Stimulated activated CD8-positive, alpha-beta memory T cell treated with anti-CD3 and anti-CD28 coated beads, Interleukin-12 subunit alpha, Interleukin-12 subunit beta, amount 100 ng/mL, for 24 hours (primary cell): ENCODE measurements at regions not wholly inside any gene's neighbourhood (a gene's known extent, or its start where the extent isn't known, plus 50 kb on each side); places are given as distances from the start of the nearest gene placed in this dataset.

Experiments used
- DNase-seq: peaks from one replicate; pipeline ENCODE4 v3.0.0-alpha.2; 2020; ENCODE audit errors: extremely low read depth

GRCh38 chr11:104338186-104338585 is 174.2 kb upstream of the PDGFD start:
- DNase-seq, result no peak

- DNase-seq, result no peak
Observed at GRCh38 chr11:104337273-104337672, 173.3 kb upstream of the PDGFD start.

GRCh38 chr11:104333977-104334376 is 170.0 kb upstream of the PDGFD start:
- DNase-seq, result no peak

- DNase-seq, result no peak
Observed at GRCh38 chr11:104332110-104332509, 168.2 kb upstream of the PDGFD start.

GRCh38 chr11:104329078-104329665 is 165.2 kb upstream of the PDGFD start:
- no peak for DNase-seq

- DNase-seq, result no peak
Observed at GRCh38 chr11:104328512-104328907, 164.6 kb upstream of the PDGFD start.

- no peak for DNase-seq
Observed at GRCh38 chr11:104327861-104328511, 164.0 kb upstream of the PDGFD start.

- DNase-seq, result no peak
Observed at GRCh38 chr11:104325093-104325492, 161.1 kb upstream of the PDGFD start.

- DNase-seq, result no peak
Observed at GRCh38 chr11:104324276-104324675, 160.3 kb upstream of the PDGFD start.

GRCh38 chr11:104323841-104324240 is 159.9 kb upstream of the PDGFD start:
- no peak for DNase-seq

- no peak for DNase-seq
Observed at GRCh38 chr11:104322696-104323095, 158.7 kb upstream of the PDGFD start.

GRCh38 chr11:104320956-104321355 is 157.0 kb upstream of the PDGFD start:
- no peak for DNase-seq

GRCh38 chr11:104320097-104320496 is 156.2 kb upstream of the PDGFD start:
- DNase-seq, result no peak

- DNase-seq, result no peak
Observed at GRCh38 chr11:104319396-104319795, 155.4 kb upstream of the PDGFD start.

- DNase-seq, result no peak
Observed at GRCh38 chr11:104306862-104307474, 143.0 kb upstream of the PDGFD start.

- no peak for DNase-seq
Observed at GRCh38 chr11:104301776-104302175, 137.8 kb upstream of the PDGFD start.

- no peak for DNase-seq
Observed at GRCh38 chr11:104291646-104292045, 127.7 kb upstream of the PDGFD start.

GRCh38 chr11:104286129-104286528 is 122.2 kb upstream of the PDGFD start:
- DNase-seq, result no peak

- no peak for DNase-seq
Observed at GRCh38 chr11:104279587-104279986, 115.6 kb upstream of the PDGFD start.

- DNase-seq, result no peak
Observed at GRCh38 chr11:104275992-104276391, 112.0 kb upstream of the PDGFD start.

GRCh38 chr11:104260456-104260855 is 96.5 kb upstream of the PDGFD start:
- no peak for DNase-seq

- no peak for DNase-seq
Observed at GRCh38 chr11:104259121-104259610, 95.2 kb upstream of the PDGFD start.

GRCh38 chr11:104256525-104256924 is 92.6 kb upstream of the PDGFD start:
- DNase-seq, result no peak
